Nephron progenitor cell (in vitro differentiated cells): ENCODE measurements at regions not wholly inside any gene's neighbourhood (a gene's known extent, or its start where the extent isn't known, plus 50 kb on each side); places are given as distances from the start of the nearest gene placed in this dataset.

Source experiments
- DNase-seq: peaks from one replicate; pipeline ENCODE4 v3.0.0; 2021
- H3K27ac Mint-ChIP-seq: 2 replicates; pipeline ENCODE4 v1.8.0; 2021; ENCODE audit warnings: mild to moderate bottlenecking, moderate library complexity, mixed read lengths
- H3K27me3 Mint-ChIP-seq: 2 replicates; pipeline ENCODE4 v1.8.0; 2021; ENCODE audit warnings: mild to moderate bottlenecking, low read depth, mixed read lengths; ENCODE audit not compliant: poor library complexity
- H3K36me3 Mint-ChIP-seq: 2 replicates; pipeline ENCODE4 v1.8.0; 2021; ENCODE audit warnings: low read depth, mixed read lengths
- H3K4me1 Mint-ChIP-seq: 2 replicates; pipeline ENCODE4 v1.8.0; 2021; ENCODE audit warnings: mixed read lengths
- H3K4me3 Mint-ChIP-seq: 2 replicates; pipeline ENCODE4 v1.8.0; 2021; ENCODE audit warnings: mild to moderate bottlenecking, moderate library complexity, mixed read lengths
- H3K9me3 Mint-ChIP-seq: 2 replicates; pipeline ENCODE4 v1.8.0; 2021; ENCODE audit warnings: mild to moderate bottlenecking, moderate library complexity, mixed read lengths
- TF ChIP-seq, protein P1 (sequence below): fragments of 200-600 bp; sonication (generic); IDR thresholded peaks from 2 replicates; pipeline ENCODE4 v1.5.0; 2021; ENCODE audit warnings: antibody characterized with exemption

DNA sequence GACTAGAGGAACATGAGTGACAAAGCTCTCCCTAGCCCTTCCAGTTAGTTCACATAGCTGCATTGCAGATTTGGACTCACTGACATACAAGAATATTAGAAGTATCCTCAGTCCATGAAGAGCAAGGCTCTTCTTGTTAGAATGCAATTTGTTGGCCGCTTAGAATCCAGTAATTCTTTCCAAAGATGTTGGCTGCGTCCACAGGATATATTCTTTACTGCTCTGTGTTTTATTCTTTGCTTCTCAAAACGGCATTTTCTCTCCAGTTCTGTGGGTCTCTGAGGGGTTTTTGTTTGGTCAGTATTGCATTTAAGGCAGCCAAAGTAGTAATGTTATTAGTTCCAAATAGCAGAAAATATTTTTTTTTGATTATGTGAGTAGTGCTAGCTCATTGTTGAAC lies 588.6 kb downstream of the DNAJB9 start:
- Mint-ChIP-seq H3K4me1 (no peaks in the 10 kb centered on the region), H3K27ac (no peak overlapping the region), H3K4me3 (no peak overlapping the region), H3K36me3 (no peaks in the 10 kb centered on the region), H3K9me3 (no peaks in the 10 kb centered on the region), H3K27me3 (no peaks in the 10 kb centered on the region)
- TF ChIP-seq, protein P1, sequence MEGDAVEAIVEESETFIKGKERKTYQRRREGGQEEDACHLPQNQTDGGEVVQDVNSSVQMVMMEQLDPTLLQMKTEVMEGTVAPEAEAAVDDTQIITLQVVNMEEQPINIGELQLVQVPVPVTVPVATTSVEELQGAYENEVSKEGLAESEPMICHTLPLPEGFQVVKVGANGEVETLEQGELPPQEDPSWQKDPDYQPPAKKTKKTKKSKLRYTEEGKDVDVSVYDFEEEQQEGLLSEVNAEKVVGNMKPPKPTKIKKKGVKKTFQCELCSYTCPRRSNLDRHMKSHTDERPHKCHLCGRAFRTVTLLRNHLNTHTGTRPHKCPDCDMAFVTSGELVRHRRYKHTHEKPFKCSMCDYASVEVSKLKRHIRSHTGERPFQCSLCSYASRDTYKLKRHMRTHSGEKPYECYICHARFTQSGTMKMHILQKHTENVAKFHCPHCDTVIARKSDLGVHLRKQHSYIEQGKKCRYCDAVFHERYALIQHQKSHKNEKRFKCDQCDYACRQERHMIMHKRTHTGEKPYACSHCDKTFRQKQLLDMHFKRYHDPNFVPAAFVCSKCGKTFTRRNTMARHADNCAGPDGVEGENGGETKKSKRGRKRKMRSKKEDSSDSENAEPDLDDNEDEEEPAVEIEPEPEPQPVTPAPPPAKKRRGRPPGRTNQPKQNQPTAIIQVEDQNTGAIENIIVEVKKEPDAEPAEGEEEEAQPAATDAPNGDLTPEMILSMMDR = no peak
- DNase-seq = no peak

GRCh38 chr7:109176661-109177060 lies 607.0 kb downstream of the DNAJB9 start:
- Mint-ChIP-seq H3K4me1 (no peaks in the 10 kb centered on the region), H3K27me3 (no peaks in the 10 kb centered on the region), H3K4me3 (no peak overlapping the region), H3K27ac (no peak overlapping the region), H3K36me3 (no peaks in the 10 kb centered on the region), H3K9me3 (peaks cover 2% of the 10 kb centered on the region)
- DNase-seq = no peak
- TF ChIP-seq, protein P1 = no peak

- Mint-ChIP-seq H3K36me3 (no peaks in the 10 kb centered on the region), H3K27me3 (no peaks in the 10 kb centered on the region), H3K4me1 (no peaks in the 10 kb centered on the region), H3K4me3 (no peak overlapping the region), H3K27ac (no peak overlapping the region), H3K9me3 (peaks cover 9% of the 10 kb centered on the region)
- no peak for DNase-seq
- TF ChIP-seq, protein P1 = no peak
These were observed 608.7 kb downstream of the DNAJB9 start for GRCh38 chr7:109178342-109178741.

DNA sequence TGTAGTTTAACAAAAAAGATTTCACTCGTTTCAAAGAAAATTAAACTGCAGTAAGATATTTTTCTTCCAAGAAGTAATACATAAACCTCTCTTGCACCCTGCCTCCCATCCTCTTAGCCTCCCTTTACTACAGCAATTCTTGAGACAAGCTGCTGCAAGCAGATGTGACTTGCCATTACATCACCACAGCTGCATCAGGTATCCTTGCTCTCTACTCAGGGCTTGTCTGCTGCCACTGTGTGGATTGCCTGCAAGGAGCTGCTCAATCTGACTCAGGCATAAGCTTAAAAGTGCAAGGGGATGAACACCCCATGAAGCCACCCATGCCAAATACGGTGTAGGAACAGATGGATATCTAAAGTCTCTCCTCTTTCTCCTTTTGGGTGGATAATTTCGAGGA lies 609.9 kb downstream of the DNAJB9 start:
- DNase-seq = no peak
- Mint-ChIP-seq H3K9me3 (peaks cover 9% of the 10 kb centered on the region), H3K36me3 (no peaks in the 10 kb centered on the region), H3K4me3 (no peak overlapping the region), H3K27me3 (peaks cover 2% of the 10 kb centered on the region), H3K4me1 (no peaks in the 10 kb centered on the region), H3K27ac (no peak overlapping the region)
- TF ChIP-seq, protein P1 = no peak

DNA sequence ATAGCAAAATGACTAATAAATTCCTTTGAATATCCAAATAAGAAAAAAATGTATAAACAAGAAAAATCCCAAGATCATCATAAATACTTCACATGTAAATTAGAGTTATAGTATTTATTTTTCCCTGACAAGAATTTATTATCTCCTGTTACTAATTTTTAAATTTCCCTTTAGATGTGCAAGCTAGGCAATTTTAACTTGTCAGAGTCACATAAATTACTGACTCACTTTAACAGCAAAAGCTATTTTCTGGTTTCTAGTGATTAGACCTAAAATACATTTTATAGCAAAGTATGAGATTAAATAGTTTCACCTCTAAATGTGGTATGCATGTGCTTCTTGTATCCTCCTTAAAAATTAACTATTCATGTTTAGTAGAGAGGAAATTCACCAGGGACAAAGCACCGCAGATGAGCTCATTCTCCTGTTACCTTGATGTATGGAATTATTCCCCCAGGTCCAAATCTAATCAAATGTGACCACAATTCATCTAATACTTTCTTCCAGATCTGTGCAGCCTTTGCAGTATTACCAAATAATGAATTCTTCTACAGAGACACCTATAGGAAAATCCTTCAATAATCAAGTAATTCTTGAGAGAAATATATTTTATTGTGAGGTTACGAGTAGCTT lies 621.2 kb downstream of the DNAJB9 start:
- H3K4me1 Mint-ChIP-seq = no peaks in the 10 kb centered on the region
- TF ChIP-seq, protein P1 = no peak
- no peaks in the 10 kb centered on the region for H3K9me3 Mint-ChIP-seq
- no peaks in the 10 kb centered on the region for H3K36me3 Mint-ChIP-seq
- no peak overlapping the region for H3K4me3 Mint-ChIP-seq
- no peaks in the 10 kb centered on the region for H3K27me3 Mint-ChIP-seq
- no peak overlapping the region for H3K27ac Mint-ChIP-seq
- no peak for DNase-seq

- TF ChIP-seq, protein P1 = peak; percentile 12
- Mint-ChIP-seq H3K27ac (no peak overlapping the region), H3K4me3 (no peak overlapping the region), H3K27me3 (no peaks in the 10 kb centered on the region), H3K9me3 (peaks cover 13% of the 10 kb centered on the region), H3K4me1 (no peaks in the 10 kb centered on the region), H3K36me3 (no peaks in the 10 kb centered on the region)
- DNase-seq = no peak
These were observed 636.5 kb downstream of the DNAJB9 start for GRCh38 chr7:109206196-109206595.
